T-helper 1 cell (primary cell): ENCODE measurements at regions not wholly inside any gene's neighbourhood (a gene's known extent, or its start where the extent isn't known, plus 50 kb on each side); places are given as distances from the start of the nearest gene placed in this dataset.

Source experiments
- DNase-seq, 5 donors: peaks; one replicate each; pipeline ENCODE4 v3.0.0-alpha.2; 2012 to 2020

DNA sequence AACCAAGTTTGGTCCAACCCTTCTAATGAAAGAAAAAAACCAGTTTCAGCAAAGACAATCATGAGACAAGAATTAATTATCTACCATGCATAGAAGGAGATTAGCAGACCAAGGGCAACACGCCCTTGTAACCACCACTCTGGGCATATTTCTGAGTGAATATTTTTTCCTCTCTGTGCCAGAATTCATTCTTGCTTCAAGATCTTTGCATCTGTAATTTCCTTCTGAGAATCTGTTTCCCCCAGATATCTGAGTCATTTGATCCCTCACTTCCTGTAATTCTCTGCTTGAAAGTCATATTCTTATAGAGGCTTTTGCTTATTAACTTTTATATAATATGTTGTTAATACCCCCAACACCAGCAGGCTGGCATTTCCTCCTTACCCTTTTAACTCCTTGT, 243.7 kb downstream of the SLC16A7 start:
- no peak for DNase-seq

- DNase-seq, result no peak
Measured at GRCh38 chr12:59843260-59843843, 247.5 kb downstream of the SLC16A7 start.

GRCh38 chr12:59844750-59845149, 248.9 kb downstream of the SLC16A7 start:
- no peak for DNase-seq

DNA sequence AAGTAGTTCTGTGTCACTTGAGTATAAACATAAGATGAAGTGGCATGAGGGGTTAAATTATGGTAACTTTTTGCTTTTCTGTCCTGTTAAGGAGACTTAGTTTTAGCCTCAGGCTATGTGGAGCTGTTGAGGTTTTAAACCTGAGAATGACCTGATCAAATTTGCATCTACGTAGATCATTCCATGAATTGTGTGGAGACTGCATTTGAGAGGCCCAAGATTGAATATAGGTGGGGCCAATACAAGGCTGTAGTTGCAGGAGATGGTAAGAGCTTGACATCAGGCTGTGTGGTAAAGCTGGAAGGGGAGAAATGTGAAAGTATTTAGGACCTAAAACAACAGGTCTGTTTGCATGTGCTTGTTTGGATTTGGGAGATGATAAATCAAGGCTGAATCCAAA, 249.5 kb downstream of the SLC16A7 start:
- no peak for DNase-seq

DNA sequence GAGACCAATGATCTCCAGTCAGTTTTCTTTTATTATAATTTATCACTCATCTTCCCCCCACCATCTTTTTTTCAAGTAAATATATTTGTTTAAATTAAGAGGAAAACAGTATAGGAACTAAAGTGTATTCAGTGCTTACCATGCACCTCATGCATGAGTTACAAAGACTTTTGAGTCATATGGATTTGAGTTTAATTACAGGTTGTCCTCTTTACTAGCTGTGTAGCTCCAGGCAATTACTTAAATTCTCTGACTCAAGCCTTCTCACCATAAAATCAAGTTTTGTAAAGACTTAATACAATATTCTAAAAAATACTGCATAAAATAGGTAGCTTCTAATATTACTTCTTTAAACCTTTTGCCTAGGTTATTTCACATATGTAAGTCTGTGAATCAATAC, 251.3 kb downstream of the SLC16A7 start:
- no peak for DNase-seq

DNA sequence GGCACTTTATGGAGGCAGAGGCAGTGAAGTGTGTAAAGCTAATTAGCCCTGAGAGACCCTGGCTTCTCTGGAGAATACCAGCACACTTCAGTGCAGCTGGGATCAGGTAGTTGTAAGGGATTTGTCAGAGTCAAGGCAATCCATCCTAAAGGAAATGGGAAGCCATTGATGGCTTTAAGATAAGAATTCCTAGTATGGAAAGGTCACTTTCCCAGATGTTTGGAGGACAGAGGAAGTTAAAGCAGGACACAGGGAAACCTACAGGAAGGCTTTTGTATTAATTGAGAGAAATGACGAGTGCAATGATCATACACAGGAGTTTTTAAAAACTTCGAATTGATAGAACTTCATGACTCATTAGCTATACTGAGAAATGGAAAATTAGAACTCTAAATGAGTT, 254.4 kb downstream of the SLC16A7 start:
- DNase-seq, result no peak

- DNase-seq, result no peak
Measured at GRCh38 chr12:59858508-59859170, 262.8 kb downstream of the SLC16A7 start.

GRCh38 chr12:59859171-59859510, 263.3 kb downstream of the SLC16A7 start:
- DNase-seq, result no peak

DNA sequence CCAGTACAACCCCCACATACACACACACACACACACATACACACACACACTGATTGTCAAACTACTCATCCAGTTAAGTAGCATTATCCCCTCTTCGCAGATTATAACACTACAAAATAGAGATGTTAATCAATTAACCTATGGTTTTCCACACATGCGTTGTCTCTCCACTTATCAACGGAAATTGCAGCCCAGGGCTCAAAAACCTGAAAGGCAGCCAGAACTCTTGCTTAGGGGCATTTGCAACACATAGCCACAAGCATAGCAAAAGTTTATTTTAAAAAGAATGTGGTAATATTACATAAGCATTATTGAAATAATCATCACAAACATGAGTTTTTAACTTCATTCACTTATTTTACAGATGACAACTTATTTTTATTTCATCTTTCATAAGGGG, 265.8 kb downstream of the SLC16A7 start:
- no peak for DNase-seq

DNA sequence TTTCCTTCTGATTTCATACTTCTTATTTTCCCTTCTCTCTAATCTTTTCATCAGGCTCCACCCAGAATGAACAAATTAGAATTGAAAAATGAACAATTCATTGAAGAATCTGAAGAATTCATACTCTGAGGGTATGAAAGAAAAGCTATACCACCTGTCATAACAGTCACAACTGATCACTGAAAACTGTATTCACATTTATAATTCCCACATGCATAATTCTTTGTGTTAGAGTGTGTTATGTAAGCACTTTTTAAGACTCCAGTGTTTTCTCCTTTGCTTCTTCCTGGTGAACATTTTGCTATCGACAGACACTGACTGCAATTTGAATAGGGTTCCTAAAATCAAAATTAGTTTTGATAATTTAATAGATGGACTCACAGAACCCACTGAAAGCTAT, 271.2 kb downstream of the SLC16A7 start:
- DNase-seq, result no peak

DNA sequence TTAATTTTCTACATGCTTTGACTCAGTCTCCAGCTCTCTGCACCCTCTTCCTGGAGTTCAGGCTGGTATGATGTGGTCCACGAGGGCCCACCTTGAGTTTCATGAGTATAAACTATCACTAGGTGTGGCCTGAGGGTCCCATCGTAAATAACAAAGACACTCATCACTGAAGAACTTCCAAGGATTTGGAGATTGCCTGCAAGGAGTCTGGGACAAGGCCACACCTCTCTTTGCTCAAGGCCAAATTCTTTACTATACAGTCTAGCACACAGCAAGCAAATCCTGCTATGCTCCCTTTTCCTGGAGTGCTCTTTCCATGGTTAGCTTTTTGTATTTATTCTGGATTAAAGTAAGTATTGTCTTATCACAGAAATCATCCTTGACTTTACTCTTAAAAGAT, 271.9 kb downstream of the SLC16A7 start:
- DNase-seq, result no peak

DNA sequence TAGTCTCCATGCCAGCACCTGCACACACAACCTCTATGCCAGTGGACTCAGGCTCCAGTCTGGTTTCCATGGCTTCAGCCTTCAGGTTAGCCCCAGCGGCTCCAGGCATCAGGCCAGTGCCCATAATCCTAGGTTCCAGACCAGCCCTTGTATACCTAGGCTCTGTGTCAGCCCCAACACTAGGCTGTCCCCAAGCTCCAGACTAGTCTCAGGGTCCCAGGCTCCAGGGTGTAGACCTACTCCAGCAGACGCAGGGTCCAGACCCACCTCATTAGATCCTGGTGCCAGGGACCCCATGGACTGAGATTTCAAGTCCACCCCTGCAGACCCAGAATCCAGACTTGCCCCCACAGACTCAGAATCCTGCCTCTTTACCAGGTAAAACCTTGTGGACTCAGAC, 275.9 kb downstream of the SLC16A7 start:
- DNase-seq, result no peak

DNA sequence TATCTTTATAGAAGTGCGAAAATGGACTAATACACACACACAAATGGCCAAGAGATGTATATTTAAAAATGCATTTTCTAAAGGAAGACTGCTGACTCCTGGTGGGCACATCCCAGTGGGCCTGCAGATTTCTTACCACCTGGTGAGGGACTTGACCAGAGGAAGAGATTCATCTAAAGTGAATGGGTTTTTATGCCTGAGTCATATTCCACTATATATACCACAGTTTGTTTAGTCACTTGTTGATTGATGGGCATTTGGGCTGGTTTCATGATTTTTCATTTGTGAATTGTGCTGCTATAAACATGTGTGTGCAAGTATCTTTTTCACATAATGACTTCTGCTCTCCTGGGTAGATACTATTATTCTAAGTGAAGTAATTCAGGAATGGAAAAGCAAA, 277.3 kb downstream of the SLC16A7 start:
- no peak for DNase-seq

DNA sequence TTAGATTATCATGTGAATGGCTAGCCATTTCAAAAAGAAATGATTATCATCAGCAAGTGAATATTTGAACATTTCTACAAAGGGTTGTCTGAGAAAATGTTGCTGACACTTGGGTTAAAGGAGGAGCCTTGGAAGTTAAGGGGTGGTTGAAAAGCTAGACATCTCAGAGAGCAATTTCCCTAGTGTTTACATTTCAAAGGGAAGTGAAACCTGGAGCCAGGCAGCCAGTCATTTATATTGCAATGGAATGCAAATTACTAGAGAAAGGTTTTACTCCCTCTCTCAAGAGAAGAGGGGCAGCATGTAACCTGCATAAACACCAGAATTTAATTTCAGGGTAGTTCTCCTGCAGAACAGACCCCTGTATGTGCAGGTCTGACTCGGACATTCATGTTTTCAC, 279.0 kb downstream of the SLC16A7 start:
- DNase-seq, result no peak

- DNase-seq, result no peak
Measured at GRCh38 chr12:59886131-59886733, 290.4 kb downstream of the SLC16A7 start.

DNA sequence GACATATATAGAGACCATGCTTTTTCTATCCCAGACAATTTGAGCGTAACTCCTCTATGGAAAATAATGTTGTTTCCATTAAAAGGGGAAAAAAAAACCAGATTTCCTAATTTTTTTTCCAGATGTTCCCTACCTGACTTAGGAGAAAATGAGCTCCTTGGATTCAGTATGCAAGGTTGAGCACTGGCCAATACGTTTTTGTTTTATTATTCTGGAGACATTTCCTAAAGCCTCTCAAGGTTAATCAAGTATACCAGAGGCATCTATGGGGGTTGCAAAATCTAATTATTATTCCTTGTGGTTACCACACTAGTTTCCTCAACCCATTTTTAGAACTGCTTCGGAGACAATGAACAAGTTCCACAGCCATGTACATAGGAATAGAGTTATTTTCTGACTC, 291.3 kb downstream of the SLC16A7 start:
- no peak for DNase-seq

DNA sequence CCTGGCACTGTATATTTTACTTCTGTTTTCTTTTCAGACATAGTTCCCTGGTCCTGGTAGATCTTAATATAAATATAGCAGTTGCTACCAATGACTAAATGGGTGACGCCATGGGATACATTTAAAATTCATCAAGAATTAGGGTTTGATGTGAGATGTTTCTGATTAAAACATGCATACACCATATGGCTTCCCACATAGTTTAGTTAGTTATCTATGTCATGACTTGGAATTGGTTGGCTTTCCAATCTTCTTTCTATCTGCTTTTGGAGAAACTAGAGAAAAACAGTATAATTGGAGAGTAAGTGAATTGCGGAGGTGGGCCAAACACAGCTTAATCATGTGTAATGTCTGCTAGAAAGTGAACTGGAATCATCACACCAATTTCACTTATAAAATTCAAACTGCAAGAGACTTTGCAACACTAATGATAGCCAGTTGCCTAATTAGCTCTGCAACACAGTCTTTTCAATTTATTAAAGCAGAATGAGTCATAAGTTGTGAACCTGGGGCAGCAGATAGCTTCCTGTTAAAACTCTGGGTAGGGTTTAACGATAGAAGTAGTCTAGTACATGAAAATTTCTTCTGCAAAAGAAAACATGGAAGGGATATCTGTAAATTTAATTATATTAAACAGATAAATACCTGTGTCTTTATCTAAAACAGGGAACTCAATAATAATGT, 295.2 kb downstream of the SLC16A7 start:
- DNase-seq, result no peak

DNA sequence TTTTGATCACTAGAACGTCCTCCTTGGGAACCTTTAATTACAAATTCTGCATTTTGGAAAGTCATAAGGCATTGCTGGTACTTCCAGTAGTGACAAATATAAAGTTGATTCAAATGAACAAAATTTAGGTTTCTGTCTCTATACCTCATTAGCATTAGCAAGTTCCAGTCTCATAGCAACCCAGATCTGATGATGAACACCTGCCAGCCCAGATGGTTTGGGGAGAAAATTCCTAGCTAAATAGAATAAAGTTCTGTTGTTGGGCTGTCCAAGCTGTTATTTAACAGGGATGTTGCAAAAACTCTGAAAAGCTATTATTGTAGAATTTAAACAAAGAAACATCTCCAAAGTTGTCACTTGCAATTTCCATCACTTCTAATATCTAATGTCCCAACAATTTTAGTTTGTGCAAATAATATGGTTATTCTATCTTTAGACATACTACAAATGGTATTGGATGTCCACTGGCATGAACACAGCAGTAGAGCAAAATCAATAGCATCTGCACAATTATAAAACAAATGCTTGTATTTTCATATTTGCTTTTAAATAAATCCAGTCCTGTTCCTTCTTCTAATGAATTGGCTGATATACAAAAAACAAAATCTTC, 299.4 kb downstream of the SLC16A7 start:
- DNase-seq, result no peak

GRCh38 chr12:59904874-59905521, 309.2 kb downstream of the SLC16A7 start:
- DNase-seq, result no peak

GRCh38 chr12:59911516-59911915, 315.7 kb downstream of the SLC16A7 start:
- DNase-seq, result no peak

DNA sequence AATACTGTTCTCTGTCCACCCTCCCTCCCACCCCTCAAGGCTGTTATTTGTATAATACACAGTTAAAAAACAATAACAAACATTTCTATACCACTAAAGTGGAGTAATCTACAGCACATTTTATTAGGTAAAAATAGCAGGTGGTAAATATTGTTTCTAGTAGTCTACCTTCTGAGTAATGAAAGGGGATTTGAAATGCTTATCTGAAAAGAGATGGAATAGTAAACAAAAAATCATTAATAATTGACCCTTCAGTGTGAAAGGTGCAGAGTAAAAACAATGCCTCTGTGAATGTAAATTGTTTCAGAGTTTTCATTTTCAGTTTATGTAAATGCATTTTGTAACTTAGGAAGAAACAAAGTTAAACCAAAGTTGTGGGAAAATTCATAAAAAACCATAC, 321.2 kb downstream of the SLC16A7 start:
- DNase-seq, result no peak

DNA sequence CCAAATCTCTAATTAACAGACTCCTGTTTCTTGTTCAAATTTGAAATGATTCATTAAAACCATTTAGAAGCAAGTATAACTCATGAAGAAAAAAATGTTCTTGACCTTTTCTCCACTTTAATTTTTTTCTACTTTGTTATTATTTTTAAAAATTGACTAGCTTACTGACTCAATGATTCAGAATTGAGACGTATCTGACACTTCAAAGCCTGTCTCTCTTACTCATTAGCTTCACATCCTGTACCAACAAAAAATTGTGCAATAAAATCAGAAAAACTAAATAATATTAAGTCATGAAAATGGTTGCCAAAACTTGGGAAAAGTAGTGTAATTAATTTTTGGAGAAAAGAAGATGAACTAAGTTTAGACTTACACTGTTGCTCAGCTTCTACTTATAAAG, 331.2 kb downstream of the SLC16A7 start:
- no peak for DNase-seq

DNA sequence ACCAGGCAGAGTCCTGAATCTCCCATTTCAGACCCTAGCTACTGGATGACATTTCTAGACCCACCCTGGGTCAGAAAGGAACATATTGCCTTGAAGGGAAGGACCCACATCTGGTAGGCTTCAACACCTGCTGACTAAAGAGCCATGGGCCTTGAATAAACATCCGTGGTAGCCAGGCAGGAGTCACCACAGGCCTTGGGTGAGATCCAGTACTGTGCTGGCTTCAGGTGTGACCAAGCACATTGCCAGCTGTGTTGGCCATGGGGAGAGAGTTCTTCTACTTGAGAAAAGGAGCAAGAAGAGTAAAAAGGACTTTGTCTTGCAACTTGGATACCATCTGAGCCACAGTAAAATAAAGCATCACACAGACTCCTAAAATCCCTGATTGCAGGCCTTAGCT, 332.6 kb downstream of the SLC16A7 start:
- no peak for DNase-seq
